Stimulated activated CD4-positive, alpha-beta T cell treated with anti-CD3 and anti-CD28 coated beads, Interleukin-4, amount 100 ng/mL, for 24 hours (primary cell): ENCODE measurements at regions not wholly inside any gene's neighbourhood (a gene's known extent, or its start where the extent isn't known, plus 50 kb on each side); places are given as distances from the start of the nearest gene placed in this dataset.

Experiments used
- DNase-seq: peaks from one replicate; pipeline ENCODE4 v3.0.0-alpha.2; 2020

DNA sequence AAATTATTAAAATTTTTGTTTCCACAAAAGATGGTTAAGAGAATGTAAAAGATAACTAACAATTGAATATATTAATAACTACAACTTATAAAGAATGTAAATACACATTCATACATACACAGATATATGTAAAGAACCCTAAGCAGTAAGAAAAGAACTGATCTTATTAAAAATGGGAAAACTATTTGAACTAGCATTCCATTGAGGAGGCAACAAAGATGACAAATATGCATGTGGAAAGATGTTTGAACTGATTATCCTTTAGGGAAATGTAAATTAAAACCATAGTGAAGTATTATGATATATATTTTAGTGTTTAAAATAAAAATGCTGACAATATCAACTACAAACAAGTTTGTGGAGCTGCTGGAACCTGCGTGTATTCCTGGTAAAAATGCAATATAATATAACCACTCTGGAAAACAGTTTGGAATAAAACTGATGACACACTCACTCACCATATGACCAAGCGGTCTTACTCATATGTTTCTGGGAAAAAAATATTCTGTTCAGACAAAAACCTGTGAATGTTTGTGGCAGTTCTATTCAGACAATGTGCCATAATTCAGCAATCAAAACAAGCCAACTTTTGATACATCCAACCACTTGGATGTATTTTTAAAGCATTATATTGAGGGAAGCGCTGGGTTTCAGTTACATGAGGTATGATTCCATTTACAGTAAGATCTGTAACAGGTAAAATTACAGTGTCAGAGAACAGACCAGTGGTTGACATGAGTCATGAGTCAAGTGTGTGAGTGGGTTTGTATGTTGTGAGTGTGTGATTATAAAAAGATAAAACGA lies 694.4 kb upstream of the SLITRK5 start:
- no peak for DNase-seq

DNA sequence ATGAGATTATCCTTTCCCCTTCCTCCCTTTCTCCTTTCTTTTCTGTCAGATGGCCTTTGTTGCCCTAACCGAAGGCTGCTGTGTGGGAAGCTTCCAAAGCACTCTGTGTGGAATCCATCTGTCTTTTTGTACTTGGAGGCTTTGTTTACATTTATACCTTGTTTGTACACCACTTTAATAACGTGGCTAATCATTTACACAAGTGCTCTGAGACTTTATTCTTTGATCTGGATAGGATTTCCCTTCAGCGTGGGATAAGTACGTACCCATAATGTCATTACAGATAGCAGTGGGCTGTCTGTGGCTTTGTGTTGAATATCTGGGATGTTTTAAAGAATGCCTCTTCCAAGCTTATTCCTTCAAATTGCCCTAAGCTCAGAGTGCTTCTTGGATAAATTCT lies 684.7 kb upstream of the SLITRK5 start:
- no peak for DNase-seq

DNA sequence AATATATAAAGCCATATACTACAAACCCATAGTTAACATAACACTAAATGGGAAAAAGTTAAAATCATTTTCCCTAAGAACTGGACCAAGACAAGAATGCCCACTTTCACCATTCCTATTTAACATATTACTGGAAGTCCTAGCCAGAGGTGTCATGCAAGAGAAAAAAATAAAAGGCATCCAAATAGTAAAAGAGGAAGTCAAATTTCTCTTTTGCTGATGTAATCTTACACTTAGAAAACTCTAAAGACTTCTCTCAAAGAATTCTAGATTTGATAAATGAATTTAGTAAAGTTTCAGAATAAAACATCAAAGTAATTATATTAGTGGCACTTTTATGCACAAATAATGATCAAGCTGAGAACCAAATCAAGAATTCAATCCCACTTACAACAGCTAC lies 678.9 kb upstream of the SLITRK5 start:
- DNase-seq = no peak

DNA sequence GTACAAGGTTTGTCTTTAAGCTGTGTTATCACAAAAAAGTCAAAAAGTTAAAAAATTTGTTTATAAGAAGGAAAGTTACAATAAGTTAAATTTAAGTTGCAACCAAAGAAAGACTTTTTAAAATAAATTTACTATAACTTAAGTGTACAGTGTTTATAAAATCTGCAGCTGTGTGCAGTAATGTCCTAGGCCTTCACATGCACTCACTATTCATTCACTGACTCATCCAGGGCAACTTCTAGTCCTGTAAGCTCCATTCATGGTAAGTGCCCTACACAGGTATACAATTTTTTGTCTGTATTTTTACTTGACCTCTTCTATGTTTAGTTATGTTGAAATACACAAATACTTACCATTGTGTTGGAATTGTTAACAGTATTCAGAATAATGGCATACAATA lies 667.9 kb upstream of the SLITRK5 start:
- DNase-seq = no peak

DNA sequence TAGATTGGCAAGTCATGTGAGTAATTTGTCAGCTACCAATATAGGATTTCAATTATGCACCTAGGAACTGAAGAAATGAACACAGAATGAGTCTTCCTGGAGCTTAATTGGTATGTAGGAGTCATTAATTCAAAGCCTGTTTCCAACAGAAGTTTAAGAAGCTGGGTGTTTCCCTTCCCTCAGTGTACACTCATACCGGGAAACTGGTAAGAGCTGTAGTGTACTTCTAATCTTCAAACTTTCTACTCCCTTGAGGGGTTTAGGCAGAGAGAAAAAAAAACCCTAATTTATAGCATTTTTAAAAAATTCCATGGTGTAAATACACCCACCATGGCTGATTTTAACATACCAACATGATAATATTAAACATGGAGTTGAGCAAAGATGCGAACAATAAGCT lies 665.7 kb upstream of the SLITRK5 start:
- no peak for DNase-seq

DNA sequence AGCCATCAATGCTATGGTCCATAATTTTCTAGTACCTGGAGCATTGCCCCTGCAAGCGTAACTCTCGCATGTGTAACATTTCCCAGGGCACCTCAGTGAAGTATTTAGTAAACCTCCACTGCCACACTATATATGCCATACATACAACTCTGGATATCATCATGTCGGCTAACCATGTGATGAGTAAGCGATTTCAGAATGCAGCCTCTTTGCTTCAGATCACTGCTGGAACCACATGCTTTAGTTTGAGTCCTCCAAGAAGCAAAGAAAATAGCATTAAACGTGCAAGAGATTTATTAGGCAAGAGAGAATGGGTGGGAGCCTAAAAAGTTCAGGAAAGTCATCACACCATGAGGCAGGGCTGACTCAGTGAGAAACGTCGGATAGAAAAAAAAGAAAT lies 635.6 kb upstream of the SLITRK5 start:
- no peak for DNase-seq

DNA sequence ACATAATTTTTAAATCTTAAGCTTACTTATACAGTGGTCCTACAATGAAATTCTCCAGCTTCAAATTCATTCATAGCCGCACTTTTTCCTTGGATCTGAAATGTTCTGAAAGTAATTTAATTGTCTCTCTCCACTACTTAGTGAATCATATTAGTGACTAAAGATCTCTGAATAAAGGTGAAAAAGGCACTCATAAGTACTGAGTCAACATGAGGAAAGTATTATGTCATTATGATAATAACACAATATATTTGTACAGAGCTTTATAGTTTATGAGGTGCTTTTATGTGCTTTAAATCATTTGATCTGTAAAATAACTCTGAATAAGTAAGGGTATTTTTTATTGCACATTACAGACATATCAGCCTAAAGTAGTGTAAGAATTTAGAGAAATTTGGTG lies 628.2 kb upstream of the SLITRK5 start:
- no peak for DNase-seq

DNA sequence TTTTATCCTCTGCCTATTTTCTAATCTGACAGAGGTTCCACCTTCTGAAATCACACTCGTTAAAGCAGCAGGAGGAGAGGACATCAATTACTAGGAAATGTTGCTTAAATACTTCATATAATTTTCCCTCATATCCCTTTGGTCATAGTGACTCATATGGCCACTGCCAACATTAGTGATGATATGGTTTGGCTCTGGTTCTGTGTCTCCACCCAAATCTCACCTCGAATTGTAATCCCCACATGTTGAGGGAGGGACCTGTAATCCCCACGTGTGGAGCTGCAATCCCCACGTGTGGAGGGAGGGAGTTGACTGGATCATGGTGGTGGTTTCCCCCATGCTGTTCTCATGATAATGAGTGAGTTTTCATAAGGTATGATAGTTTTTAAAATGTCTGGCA lies 618.4 kb upstream of the SLITRK5 start:
- DNase-seq = no peak

DNA sequence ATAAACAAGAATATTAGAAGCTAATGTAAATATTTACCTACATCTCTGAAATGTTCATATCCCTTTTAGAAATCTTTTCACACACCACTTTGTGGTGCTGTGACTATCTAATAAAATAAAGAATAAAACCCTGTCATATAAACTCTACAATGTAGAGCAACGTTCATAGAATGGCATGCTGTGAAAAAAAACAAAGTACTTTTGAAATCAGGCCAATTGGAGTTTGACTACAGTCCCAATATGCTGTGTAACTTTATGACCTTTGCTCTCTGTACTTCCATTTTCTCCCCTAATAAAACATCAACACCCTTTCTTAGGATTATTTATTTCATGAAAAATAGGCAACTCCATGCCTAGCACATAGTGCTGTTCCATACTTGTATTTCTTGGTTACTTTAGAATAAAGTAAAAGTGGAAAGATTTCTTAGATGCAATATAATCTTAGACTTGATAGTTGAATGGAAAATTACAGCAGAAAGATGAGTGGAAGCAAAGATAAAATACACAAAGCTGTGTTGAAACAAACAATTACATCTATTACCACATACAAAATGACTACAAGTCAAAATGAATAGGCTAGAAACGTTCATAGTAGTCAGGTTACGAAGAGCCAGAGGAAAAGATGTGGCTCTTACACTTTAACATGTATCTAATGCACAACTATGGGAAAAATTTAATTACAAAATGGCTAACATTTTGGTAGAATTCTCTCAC lies 613.2 kb upstream of the SLITRK5 start:
- DNase-seq = no peak

DNA sequence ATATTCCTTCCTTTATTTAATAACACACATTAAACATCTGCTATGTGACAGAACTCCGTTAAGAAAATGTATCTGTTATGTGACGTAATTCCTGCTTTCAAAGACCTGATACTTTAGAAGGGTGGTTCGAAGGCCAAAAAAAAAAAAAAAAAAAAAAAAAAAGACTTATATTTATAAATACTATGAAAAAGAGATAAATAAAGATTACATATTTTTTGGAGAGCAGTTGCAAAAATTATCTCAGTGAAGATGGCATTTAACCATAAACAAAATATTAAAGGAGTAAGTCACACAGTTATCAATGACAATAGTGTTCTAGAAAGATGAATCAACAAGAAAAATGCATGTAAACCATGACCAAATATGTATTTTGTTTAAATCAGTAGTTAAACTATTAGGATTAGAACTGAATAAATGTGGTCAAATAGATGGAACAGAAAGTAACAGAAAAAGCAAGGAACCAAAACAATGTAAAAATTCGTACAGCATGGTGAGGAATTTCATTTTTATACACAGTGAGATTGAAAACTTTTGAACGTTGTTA lies 612.3 kb upstream of the SLITRK5 start:
- DNase-seq = no peak

DNA sequence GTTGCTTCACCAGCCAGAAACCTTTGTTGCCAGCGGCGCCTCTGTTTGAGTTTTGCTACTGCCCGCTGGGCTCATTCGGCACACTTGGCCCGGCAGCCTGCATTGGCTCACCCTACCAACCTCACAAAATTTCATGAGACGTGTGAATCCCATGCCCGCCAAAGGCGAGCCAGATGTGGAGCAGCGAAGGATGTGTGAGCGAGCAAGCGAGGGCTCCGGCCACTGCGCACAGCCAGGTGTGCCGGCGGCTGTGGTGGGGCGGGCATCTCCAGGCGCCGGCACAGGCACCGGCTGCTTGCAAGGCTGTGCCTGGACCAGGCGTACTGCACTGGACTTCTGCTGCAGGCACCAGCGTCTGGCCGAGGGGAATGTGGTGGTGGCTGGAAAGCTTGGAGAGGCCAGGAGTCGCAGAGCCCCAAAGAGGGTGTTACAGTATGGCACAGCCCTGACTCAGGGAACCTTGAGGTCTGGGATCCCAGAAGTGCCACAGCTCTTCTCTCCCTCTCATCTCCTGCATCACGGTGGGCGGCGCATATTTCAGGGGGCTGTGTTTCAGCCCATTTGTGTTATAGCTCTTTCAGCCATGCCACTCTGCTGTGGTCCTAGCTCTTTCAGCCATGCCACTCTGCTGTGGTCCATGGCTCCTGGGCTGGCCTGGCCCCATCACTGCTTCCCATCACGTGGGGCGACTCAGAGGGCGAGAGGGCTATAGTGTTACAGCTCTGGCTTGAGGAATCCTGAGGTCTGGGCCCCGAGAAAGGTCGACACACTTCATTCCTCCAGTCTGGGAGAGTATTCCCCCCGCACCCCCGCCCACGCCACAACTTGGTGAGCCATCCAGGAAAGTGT lies 592.0 kb upstream of the SLITRK5 start:
- no peak for DNase-seq

DNA sequence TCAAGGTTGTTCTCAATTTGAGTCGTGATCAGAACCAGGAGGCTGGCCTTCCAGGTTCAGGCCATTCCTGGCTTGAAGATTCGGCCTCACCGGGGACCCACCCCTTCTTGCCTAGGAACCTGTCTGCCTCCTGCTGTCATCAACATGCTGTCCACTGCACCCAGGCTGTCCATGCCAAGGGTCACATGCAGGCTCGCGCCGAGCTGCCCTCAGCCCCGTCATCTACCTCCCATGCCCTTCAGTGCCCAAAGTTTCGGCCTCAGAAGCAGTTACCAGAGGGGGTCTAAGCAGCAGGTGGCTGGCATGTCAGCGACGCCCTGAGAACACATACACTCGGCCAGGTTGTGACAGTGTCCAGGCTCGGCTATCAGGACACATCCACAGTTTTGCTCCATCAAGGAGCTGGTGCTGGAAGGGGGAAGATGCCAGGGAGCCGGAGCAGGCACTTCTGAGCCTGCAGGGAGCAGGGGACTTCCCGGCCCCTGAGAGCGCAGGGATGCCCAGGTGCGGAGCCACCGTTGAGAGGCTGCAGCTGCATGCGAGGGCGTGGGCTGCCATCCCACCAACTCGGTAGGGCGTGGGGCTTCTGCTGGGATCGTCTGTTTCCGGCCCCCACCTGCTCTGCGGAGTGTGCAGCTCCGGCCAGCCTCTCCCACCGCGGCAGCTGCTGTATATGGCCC lies 590.9 kb upstream of the SLITRK5 start:
- DNase-seq = no peak

DNA sequence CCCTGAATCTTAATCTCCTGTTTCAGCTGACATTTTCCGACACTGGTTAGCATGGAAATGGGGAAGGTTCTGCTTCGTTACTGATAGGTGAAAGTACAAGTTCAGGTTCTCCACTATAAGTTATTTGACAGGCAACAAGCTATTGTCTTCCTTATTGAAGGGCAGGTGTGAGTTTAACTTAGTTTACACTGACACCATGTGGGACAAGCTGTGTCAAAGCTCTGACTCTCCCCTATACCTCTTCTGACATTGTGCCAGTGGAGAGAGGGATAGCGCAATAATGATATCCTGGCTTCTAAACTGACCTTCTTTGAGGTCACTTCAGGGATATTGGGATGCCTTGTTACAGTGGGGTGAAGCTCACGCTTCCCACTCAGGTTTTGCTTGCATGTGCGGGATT lies 587.0 kb upstream of the SLITRK5 start:
- no peak for DNase-seq

DNA sequence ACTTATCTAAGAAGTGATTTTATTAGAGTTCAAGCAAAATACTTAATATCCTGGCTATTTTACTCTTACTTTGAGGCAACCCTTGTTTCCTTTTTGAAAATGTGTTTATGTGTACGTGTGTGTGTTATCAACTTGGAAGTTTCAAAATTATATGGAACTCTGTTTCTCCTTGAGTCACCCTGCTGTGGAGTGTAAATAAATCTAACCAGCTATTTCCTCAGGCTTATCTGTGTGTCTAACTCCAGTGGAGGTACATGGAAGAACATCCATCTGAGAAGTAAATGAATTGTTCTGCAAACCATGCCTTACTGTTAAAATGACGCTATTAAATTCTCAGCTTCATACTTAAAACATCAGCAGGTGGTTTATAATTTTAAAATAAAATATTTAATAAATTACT lies 583.4 kb upstream of the SLITRK5 start:
- DNase-seq = no peak

DNA sequence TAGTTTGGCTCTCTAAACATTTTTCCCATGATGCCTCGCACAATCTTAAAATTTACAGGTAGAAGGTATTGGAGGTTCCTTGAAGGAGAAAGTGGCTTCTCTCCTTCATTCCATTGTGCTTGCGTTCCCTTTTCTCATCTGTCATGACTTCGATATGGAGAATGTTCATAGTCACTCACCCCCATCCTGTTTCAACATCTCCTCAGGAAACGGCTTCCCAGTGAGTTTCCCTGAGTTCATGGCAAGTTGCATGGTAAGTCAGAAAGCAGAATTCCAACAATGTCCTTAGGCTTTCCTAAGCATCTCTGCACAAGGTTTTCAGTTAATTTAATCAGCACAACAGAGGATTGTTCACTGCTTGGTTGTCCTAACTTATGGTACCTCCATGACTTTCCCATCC lies 581.8 kb upstream of the SLITRK5 start:
- DNase-seq = no peak

DNA sequence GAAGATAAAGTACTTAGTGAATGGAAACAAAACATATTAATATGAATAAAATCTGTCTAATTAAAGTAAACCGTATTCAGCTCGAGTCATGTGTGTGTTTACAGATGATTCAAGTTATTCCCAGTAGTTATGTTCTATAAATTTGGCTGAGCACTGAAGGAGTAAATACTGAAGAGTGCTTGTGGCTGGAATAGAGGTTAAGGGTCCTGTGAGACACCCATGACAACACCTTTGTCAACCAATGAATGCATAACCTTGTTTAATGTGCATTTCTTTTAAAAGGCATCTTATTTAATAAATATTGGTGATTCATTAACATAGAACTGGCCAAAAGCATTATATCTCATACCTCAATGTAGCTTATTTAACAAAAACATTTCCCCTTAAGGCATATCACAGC lies 577.8 kb upstream of the SLITRK5 start:
- DNase-seq = no peak

DNA sequence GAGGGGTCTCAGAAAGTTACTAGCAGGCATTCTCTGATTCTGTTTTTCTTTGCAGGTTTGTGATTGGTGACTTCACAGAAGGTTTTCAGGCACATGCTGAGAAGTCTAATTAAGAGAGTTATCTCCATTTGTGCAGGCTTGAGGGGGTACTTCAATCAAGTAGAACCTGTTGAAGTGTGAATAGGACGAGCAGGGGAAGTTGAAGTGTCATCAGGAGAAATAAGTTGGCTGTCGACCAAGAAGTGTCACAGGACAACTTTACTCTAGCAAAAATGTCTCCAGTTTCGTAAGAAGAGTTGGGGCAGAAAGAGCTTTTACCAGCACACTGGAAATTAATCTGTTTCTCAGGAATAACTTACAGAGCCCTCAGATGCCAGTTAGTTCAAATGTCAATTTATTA lies 576.5 kb upstream of the SLITRK5 start:
- no peak for DNase-seq

DNA sequence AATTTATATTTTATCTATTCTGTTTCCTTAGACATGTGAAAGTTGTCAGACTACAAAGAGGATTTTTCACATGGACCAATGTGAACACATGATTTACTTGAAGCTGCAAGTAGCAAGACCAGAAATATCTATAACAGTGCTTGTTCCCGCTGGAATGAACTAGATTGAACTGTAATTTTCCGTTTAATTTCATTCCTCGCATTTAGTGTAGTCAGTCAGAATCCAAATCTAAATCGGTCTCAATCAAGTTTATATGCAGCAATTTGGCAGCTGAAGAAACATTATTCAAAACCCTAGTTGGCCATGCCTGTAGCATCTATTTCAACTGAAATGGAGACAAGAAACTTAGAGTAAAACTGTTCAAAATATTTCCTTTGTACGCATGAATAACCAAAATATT lies 570.7 kb upstream of the SLITRK5 start:
- no peak for DNase-seq

DNA sequence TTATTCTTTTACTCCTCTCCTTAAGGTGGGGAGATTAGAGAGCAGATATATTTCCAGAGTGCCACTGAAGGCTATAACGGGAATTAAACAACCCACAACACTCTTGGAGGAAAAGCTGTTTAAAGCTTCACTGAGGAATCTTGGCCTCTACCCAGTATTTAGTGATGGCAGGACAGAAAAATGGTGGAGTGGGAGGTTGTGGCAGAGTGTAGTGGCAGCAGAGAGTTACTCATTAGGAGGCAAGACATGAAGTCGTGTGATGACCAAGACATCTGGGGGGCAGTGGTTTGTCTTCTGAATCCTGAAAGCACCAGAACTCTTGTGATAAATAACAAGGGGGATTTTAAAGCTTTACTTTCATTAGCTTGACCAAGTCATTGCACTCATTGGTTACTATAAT lies 563.5 kb upstream of the SLITRK5 start:
- no peak for DNase-seq

DNA sequence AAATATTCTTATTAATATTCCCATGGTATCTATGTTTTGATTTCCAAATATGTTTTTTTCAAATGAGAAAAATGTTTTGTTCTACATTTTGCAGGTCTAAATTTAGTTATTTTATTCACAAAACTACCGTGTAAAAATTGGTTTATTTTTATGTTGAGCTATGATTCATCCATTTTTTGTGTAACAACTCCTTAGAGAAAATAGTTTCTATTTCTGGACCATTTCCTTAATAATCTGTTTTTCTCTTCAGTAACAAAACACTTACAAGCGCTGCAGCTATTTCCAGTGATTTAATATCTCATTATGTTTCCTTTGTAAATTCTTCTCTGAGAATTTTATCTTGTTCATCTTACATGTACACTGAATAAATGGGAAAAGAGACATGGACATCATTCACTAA lies 550.7 kb upstream of the SLITRK5 start:
- no peak for DNase-seq

DNA sequence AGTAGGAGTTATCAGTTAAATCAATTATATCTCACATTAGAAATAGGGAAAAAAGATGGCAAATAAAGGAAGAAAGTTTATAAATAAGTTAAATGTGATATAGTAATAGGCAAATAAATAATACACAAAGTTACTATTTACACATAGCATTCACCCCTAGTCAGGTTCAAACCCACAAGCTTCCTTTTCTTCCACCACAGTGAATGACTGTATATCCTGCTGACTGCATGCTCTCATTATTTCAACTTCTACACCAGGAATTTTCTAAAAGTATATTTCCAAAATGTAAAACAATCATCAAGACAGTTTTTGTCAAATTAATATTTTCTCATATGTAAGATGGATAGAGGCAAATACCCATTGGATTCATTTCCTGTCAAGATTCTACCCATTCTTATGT lies 548.6 kb upstream of the SLITRK5 start:
- DNase-seq = no peak

DNA sequence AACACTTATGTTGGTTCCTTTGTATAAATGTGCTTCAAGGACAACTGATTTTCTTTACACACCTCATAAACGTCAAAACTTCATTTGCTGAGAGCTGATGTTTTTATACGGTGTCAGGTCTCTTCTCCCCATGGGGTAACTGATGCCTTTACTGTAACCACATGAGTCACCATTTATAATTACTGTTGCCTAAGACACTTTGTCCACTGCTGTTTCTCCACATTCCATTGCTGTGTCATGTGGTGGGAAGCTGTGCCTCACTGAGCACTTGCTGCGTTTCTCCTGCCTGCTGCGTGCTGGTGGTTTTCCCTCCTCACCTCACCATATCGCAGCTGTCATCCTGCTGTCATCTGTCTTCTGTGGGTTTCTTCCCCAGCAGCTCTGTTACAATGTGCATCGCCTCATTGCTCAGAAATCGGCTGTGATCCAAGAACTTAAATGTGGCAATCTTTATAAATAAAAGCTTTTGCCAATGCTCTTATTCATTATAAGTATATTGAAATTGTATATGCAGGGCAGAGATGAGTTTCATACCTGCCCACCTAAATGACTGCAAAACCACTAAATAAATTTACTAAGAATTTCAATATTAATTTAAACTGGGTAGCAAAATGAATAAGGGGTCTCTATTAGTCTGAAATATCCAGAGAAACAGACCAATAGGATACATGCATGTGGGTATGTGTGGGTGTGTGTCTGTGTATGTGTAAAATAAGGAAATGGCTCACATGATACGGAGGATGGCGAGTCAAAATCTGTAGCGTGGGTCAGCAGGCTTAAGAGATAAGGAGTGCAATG lies 547.0 kb upstream of the SLITRK5 start:
- no peak for DNase-seq
